ENCODE measurements at regions not wholly inside any gene's neighbourhood (a gene's known extent, or its start where the extent isn't known, plus 50 kb on each side); places are given as distances from the start of the nearest gene placed in this dataset.

GRCh38 chr5:133905424-133905823 is 63.0 kb downstream of the C5orf15 start:
- no peak for DNase-seq (ENCODE audit: low read depth)
- no peak overlapping the region for H3K4me3 ChIP-seq (ENCODE audit: low read depth, low read length)
- TF ChIP-seq CTCF (conservative IDR thresholded peaks at IDR 0.05; ENCODE audit: low read depth, low read length): no peak

- no peak for DNase-seq (ENCODE audit: low read depth)
- no peak overlapping the region for H3K4me3 ChIP-seq (ENCODE audit: low read depth, low read length)
These were observed 63.8 kb downstream of the C5orf15 start for GRCh38 chr5:133904641-133905040.

GRCh38 chr5:133902511-133903118 is 65.8 kb downstream of the C5orf15 start:
- no peak for DNase-seq (ENCODE audit: low read depth)
- TF ChIP-seq CTCF (conservative IDR thresholded peaks at IDR 0.05; ENCODE audit: low read depth, low read length): no peak

More at GRCh38 chr5:133904641-133905040, 63.8 kb downstream of the C5orf15 start:
- no peak for TF ChIP-seq CTCF (conservative IDR thresholded peaks at IDR 0.05; ENCODE audit: low read depth, low read length)

GRCh38 chr5:133900534-133901270 is 67.7 kb downstream of the C5orf15 start:
- no peak for TF ChIP-seq CTCF (conservative IDR thresholded peaks at IDR 0.05; ENCODE audit: low read depth, low read length)
- no peak overlapping the region for H3K4me3 ChIP-seq (ENCODE audit: low read depth, low read length)
- DNase-seq (ENCODE audit: low read depth): no peak

More at GRCh38 chr5:133902511-133903118, 65.8 kb downstream of the C5orf15 start:
- no peak overlapping the region for H3K4me3 ChIP-seq (ENCODE audit: low read depth, low read length)

- no peak for DNase-seq (ENCODE audit: low read depth)
- H3K4me3 ChIP-seq (ENCODE audit: low read depth, low read length): no peak overlapping the region
- no peak for TF ChIP-seq CTCF (conservative IDR thresholded peaks at IDR 0.05; ENCODE audit: low read depth, low read length)
These were observed 68.9 kb downstream of the C5orf15 start for GRCh38 chr5:133899506-133899905.

- H3K4me3 ChIP-seq (ENCODE audit: low read depth, low read length): no peak overlapping the region
- TF ChIP-seq CTCF (conservative IDR thresholded peaks at IDR 0.05; ENCODE audit: low read depth, low read length): no peak
- DNase-seq (ENCODE audit: low read depth): no peak
These were observed 70.0 kb downstream of the C5orf15 start for GRCh38 chr5:133898440-133898839.

GRCh38 chr5:133897431-133897830 is 71.0 kb downstream of the C5orf15 start:
- DNase-seq (ENCODE audit: low read depth): no peak
- H3K4me3 ChIP-seq (ENCODE audit: low read depth, low read length): no peak overlapping the region
- TF ChIP-seq CTCF (conservative IDR thresholded peaks at IDR 0.05; ENCODE audit: low read depth, low read length): no peak
